GM12891 (cell line): ENCODE measurements at regions not wholly inside any gene's neighbourhood (a gene's known extent, or its start where the extent isn't known, plus 50 kb on each side); places are given as distances from the start of the nearest gene placed in this dataset.

Experiments
- PAX5 ChIP-seq: IDR thresholded peaks from 2 replicates; pipeline ENCODE4 v1.6.1; 2011; ENCODE audit warnings: low read length, moderate library complexity, mild to moderate bottlenecking; ENCODE audit not compliant: insufficient read depth, severe bottlenecking
- POLR2A ChIP-seq: IDR thresholded peaks from 2 replicates; pipeline ENCODE4 v1.6.1; 2011; ENCODE audit warnings: low read depth, low read length, control low read depth
- POLR2AphosphoS5 ChIP-seq: IDR thresholded peaks from 2 replicates; pipeline ENCODE4 v1.6.1; 2011; ENCODE audit warnings: low read depth, low read length, control low read depth
- SPI1 ChIP-seq: IDR thresholded peaks from 2 replicates; pipeline ENCODE4 v1.6.1; 2011; ENCODE audit warnings: low read depth, low read length, control low read depth
- TAF1 ChIP-seq: IDR thresholded peaks from 2 replicates; pipeline ENCODE4 v1.6.1; 2011; ENCODE audit warnings: low read depth, low read length, control low read depth

DNA sequence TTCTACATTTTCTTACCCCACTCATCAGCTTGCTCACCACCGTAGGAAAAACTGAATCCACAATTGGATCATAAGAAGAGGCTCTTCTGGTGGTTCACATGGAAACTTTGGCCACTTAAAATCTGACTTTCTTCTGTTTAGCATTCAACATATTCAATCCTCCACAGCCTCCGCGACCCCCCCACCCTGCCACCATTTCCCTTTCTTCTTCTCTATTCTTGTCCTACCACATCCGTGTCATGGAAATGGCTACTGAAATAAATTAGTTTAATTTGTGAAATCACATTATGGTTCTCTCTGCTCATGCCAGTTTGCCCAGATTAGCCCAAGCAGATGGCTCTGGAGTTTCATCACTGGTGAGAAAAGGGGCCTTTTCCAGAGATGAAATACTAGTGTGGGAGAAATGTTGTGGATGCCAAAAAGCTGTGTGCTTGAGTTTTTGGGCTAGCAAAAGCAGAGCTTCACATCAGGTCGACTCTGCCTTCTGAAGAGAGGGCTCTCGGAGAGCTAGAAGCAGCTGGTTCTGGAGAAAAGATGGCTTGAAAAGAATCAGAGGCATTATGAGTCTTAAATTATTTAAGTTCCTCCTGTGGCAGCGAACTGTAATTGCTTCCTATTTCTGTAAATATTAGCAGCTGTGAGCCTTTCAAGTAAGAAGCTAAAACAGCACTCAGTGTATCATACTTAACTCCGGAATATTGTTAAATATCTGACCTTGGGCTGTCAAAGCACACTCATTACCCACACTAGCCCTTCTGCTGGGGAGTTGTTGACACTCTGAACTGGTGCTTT, 107.1 kb downstream of the MAT2B start:
- no peak for TF ChIP-seq POLR2AphosphoS5
- no peak for TF ChIP-seq POLR2A
- no peak for TF ChIP-seq PAX5
- no peak for TF ChIP-seq SPI1
- TF ChIP-seq TAF1 = no peak
